H1 (cell line): ENCODE measurements at regions not wholly inside any gene's neighbourhood (a gene's known extent, or its start where the extent isn't known, plus 50 kb on each side); places are given as distances from the start of the nearest gene placed in this dataset.

Experiments used
- CTCF ChIA-PET: fragments of 300-600 bp; sonication (Branson Sonifier 250); formaldehyde crosslinking; loops from one replicate; lab custom pipeline; 2021; ENCODE audit not compliant: partially characterized antibody; lab: Charles Lee
- POLR2A ChIA-PET: fragments of 300-600 bp; sonication (Branson Sonifier 250); formaldehyde crosslinking; loops from one replicate; lab custom pipeline; 2021; ENCODE audit warnings: inconsistent platforms; ENCODE audit not compliant: partially characterized antibody; lab: Charles Lee
- DNase-seq, 2 experiments: peaks; one replicate each; pipeline versions ENCODE4 v3.0.0 to v3.0.0-alpha.2; 2010 to 2022; ENCODE audit warnings: low spot score in 2 of 2, low read depth in 1 of 2, mixed read lengths in 1 of 2
- FAIRE-seq: peaks from 2 replicates; lab custom pipeline; 2011; peaks lifted over from hg19 to GRCh38; lab: Jason Lieb, UNC
- H2AFZ ChIP-seq: 2 replicates; pipeline ENCODE4 v1.8.1; 2012; ENCODE audit warnings: low read length, inconsistent platforms
- H2AK5ac ChIP-seq: 2 replicates; pipeline ENCODE4 v1.6.1; 2013; ENCODE audit warnings: low read depth, low read length
- H2BK120ac ChIP-seq: replicated peaks from 2 replicates; pipeline ENCODE3; 2013; ENCODE audit warnings: low read depth, low read length, inconsistent platforms
- H2BK12ac ChIP-seq: 2 replicates; pipeline ENCODE4 v1.6.1; 2013; ENCODE audit warnings: low read depth, low read length
- H2BK15ac ChIP-seq: 2 replicates; pipeline ENCODE4 v1.6.1; 2013; ENCODE audit warnings: low read length
- H2BK20ac ChIP-seq: 2 replicates; pipeline ENCODE4 v1.6.1; 2013; ENCODE audit warnings: low read length
- H2BK5ac ChIP-seq: 2 replicates; pipeline ENCODE4 v1.6.1; 2013; ENCODE audit warnings: low read depth, low read length
- H3K14ac ChIP-seq: 2 replicates; pipeline ENCODE4 v1.6.1; 2013; ENCODE audit warnings: inconsistent platforms; ENCODE audit not compliant: insufficient read length
- H3K18ac ChIP-seq: 2 replicates; pipeline ENCODE4 v1.6.1; 2013; ENCODE audit warnings: low read length; ENCODE audit errors: extremely low read depth
- H3K23ac ChIP-seq: 2 replicates; pipeline ENCODE4 v1.6.1; 2013; ENCODE audit warnings: inconsistent platforms; ENCODE audit not compliant: insufficient read length
- H3K23me2 ChIP-seq: 2 replicates; pipeline ENCODE4 v1.6.1; 2013; ENCODE audit warnings: low read depth, low read length
- H3K27ac ChIP-seq: 2 replicates; pipeline ENCODE4 v1.6.1; 2011; ENCODE audit warnings: low read depth, low read length, inconsistent platforms
- H3K27me3 ChIP-seq, 4 experiments: replicated peaks in 1 of 4; 1 replicate in 1 of 4; 2 replicates in 3 of 4; pipeline versions ENCODE4 v1.6.1 to v1.8.1; 2011 to 2013; ENCODE audit warnings: low read length in 3 of 4, mild to moderate bottlenecking in 3 of 4, inconsistent platforms in 2 of 4, mixed read lengths in 2 of 4, moderate library complexity in 1 of 4; ENCODE audit not compliant: control insufficient read depth in 3 of 4, insufficient read depth in 3 of 4; ENCODE audit errors: extremely low read depth in 1 of 4
- H3K36me3 ChIP-seq, 4 experiments: 2 replicates each; pipeline versions ENCODE4 v1.6.1 to v1.8.1; 2011 to 2013; ENCODE audit warnings: mild to moderate bottlenecking in 4 of 4, low read length in 3 of 4, moderate library complexity in 2 of 4, control low read depth in 1 of 4, inconsistent platforms in 1 of 4; ENCODE audit not compliant: insufficient read depth in 4 of 4, control insufficient read depth in 2 of 4
- H3K4ac ChIP-seq: replicated peaks from 2 replicates; pipeline ENCODE3; 2013; ENCODE audit warnings: low read length, low read depth, mixed read lengths, inconsistent platforms; ENCODE audit not compliant: insufficient read length
- H3K4me1 ChIP-seq, 4 experiments: replicated peaks in 1 of 4; 1 replicate in 1 of 4; 2 replicates in 3 of 4; pipeline versions ENCODE4 v1.6.1 to v1.8.1; 2011 to 2013; ENCODE audit warnings: low read length in 3 of 4, inconsistent platforms in 2 of 4, mixed read lengths in 1 of 4; ENCODE audit not compliant: insufficient read depth in 4 of 4, control insufficient read depth in 3 of 4
- H3K4me2 ChIP-seq, 2 experiments: 2 replicates each; pipeline versions ENCODE4 v1.6.1 to v1.8.1; 2011 to 2013; ENCODE audit warnings: low read depth in 2 of 2, low read length in 2 of 2, control low read depth in 1 of 2, inconsistent platforms in 1 of 2, mild to moderate bottlenecking in 1 of 2; ENCODE audit not compliant: insufficient read depth in 1 of 2
- H3K4me3 ChIP-seq, 4 experiments: fragments of 200-600, 300-600 bp in 1 of 4; sonication (generic), shearing (Covaris generic), sonication (Bioruptor Twin) in 1 of 4; 2 replicates each; pipeline versions ENCODE4 v1.5.1 to v1.8.1; 2011 to 2016; ENCODE audit warnings: low read length in 4 of 4, low read depth in 3 of 4, control low read depth in 2 of 4, inconsistent platforms in 2 of 4, mild to moderate bottlenecking in 2 of 4, mixed read lengths in 1 of 4, moderate library complexity in 1 of 4; ENCODE audit not compliant: insufficient read depth in 2 of 4; ENCODE audit errors: extremely low read depth in 1 of 4
- H3K56ac ChIP-seq: replicated peaks from 2 replicates; pipeline ENCODE3; 2013; ENCODE audit warnings: low read depth, mild to moderate bottlenecking, mixed read lengths, low read length, inconsistent platforms; ENCODE audit not compliant: insufficient read length
- H3K79me1 ChIP-seq: 2 replicates; pipeline ENCODE4 v1.6.1; 2013; ENCODE audit warnings: low read depth, low read length, control low read depth
- H3K79me2 ChIP-seq, 2 experiments: 2 replicates each; pipeline versions ENCODE4 v1.6.1 to v1.8.1; 2012 to 2013; ENCODE audit warnings: low read length in 2 of 2, mild to moderate bottlenecking in 2 of 2, inconsistent platforms in 1 of 2; ENCODE audit not compliant: insufficient read depth in 2 of 2, control insufficient read depth in 1 of 2
- H3K9ac ChIP-seq, 4 experiments: replicated peaks in 1 of 4; 1 replicate in 1 of 4; 2 replicates in 3 of 4; pipeline versions ENCODE4 v1.6.1 to v1.8.1; 2011 to 2013; ENCODE audit warnings: low read depth in 3 of 4, low read length in 3 of 4, control low read depth in 2 of 4, mild to moderate bottlenecking in 2 of 4, moderate library complexity in 2 of 4, inconsistent platforms in 1 of 4; ENCODE audit errors: extremely low read depth in 1 of 4
- H3K9me3 ChIP-seq, 2 experiments: 2 replicates each; pipeline versions ENCODE4 v1.6.1 to v1.8.1; 2012 to 2013; ENCODE audit warnings: mild to moderate bottlenecking in 2 of 2, moderate library complexity in 2 of 2, control low read depth in 1 of 2, inconsistent platforms in 1 of 2, low read depth in 1 of 2, low read length in 1 of 2, mixed read lengths in 1 of 2; ENCODE audit not compliant: insufficient read depth in 2 of 2
- H4K20me1 ChIP-seq, 2 experiments: replicated peaks in 1 of 2; 2 replicates each; pipeline versions ENCODE3 to v1.8.1; 2011 to 2013; ENCODE audit warnings: inconsistent platforms in 2 of 2, low read length in 2 of 2, mild to moderate bottlenecking in 1 of 2; ENCODE audit not compliant: insufficient read depth in 2 of 2, control insufficient read depth in 1 of 2
- H4K5ac ChIP-seq: 2 replicates; pipeline ENCODE4 v1.6.1; 2013; ENCODE audit warnings: low read length, low read depth, mixed read lengths, inconsistent platforms; ENCODE audit not compliant: insufficient read length
- H4K8ac ChIP-seq: 2 replicates; pipeline ENCODE4 v1.8.0; 2013; ENCODE audit warnings: mild to moderate bottlenecking, moderate library complexity, low read length, inconsistent platforms; ENCODE audit not compliant: insufficient read depth; ENCODE audit errors: extremely low read depth
- H4K91ac ChIP-seq: replicated peaks from 2 replicates; pipeline ENCODE3; 2013; ENCODE audit warnings: low read length, mixed read lengths, inconsistent platforms; ENCODE audit not compliant: insufficient read length
- BACH1 ChIP-seq: IDR thresholded peaks from 2 replicates; pipeline ENCODE4 v1.6.1; 2012; ENCODE audit warnings: low read length, improper control_type of control experiment
- BCL11A ChIP-seq, 2 experiments: IDR thresholded peaks; one replicate each; pipeline ENCODE4 v1.6.1; 2011; ENCODE audit warnings: low read depth in 2 of 2, low read length in 2 of 2, mild to moderate bottlenecking in 2 of 2
- CTCF ChIP-seq, 3 experiments: IDR thresholded peaks; 1 replicate in 2 of 3; 2 replicates in 1 of 3; pipeline versions ENCODE4 v1.5.1 to v1.6.1; 2011; ENCODE audit warnings: low read length in 3 of 3, mild to moderate bottlenecking in 3 of 3, inconsistent platforms in 2 of 3, low read depth in 1 of 3, moderate library complexity in 1 of 3; ENCODE audit not compliant: insufficient read depth in 1 of 3; ENCODE audit errors: control extremely low read depth in 1 of 3
- GTF2F1 ChIP-seq: IDR thresholded peaks from 2 replicates; pipeline ENCODE4 v1.6.1; 2012; ENCODE audit warnings: low read depth, low read length, improper control_type of control experiment, borderline replicate concordance
- JUND ChIP-seq: IDR thresholded peaks from 2 replicates; pipeline ENCODE4 v1.6.1; 2011; ENCODE audit warnings: mild to moderate bottlenecking, improper control_type of control experiment, low read length
- NANOG ChIP-seq: IDR thresholded peaks from 2 replicates; pipeline ENCODE4 v1.6.1; 2011; ENCODE audit warnings: low read length, low read depth, mild to moderate bottlenecking, inconsistent platforms; ENCODE audit not compliant: insufficient read depth, poor library complexity, severe bottlenecking
- POLR2A ChIP-seq, 2 experiments: IDR thresholded peaks; 1 replicate in 1 of 2; 2 replicates in 1 of 2; pipeline ENCODE4 v1.6.1; 2011; ENCODE audit warnings: low read depth in 2 of 2, low read length in 2 of 2, mild to moderate bottlenecking in 2 of 2; ENCODE audit errors: control extremely low read depth in 1 of 2
- POU5F1 ChIP-seq: IDR thresholded peaks from 2 replicates; pipeline ENCODE4 v1.6.1; 2011; ENCODE audit warnings: low read depth, mild to moderate bottlenecking, low read length, moderate library complexity
- SAP30 ChIP-seq: fragments of 300-600 bp; sonication (generic); IDR thresholded peaks from 2 replicates; pipeline ENCODE4 v1.7.1; 2012; ENCODE audit warnings: low read length, moderate library complexity, mild to moderate bottlenecking, inconsistent platforms; ENCODE audit not compliant: insufficient read depth, insufficient replicate concordance
- SP1 ChIP-seq: IDR thresholded peaks from 2 replicates; pipeline ENCODE4 v1.6.1; 2011; ENCODE audit warnings: low read depth, low read length
- WGBS, 2 experiments: shearing (Covaris generic) in 1 of 2; methylation state at CpG; one replicate each; pipeline versions ENCODE4 v1.1.6 to v1.1.7; 2013 to 2015; ENCODE audit warnings: low lambda C conversion rate in 2 of 2, mixed read lengths in 2 of 2, inconsistent platforms in 1 of 2, low coverage in 1 of 2, missing lambda C conversion rate in 1 of 2; ENCODE audit not compliant: insufficient replicate concordance in 2 of 2, insufficient coverage in 1 of 2, insufficient read length in 1 of 2; ENCODE audit errors: extremely low coverage in 1 of 2, missing lambda C conversion rate in 1 of 2; 5-methylcytosine and 5-hydroxymethylcytosine counted together
- TF ChIP-seq, protein P1 (sequence below): IDR thresholded peaks from 2 replicates; pipeline ENCODE4 v1.6.1; 2012; ENCODE audit warnings: inconsistent platforms

- Histone ChIP-seq H2BK12ac (no peak overlapping the region), H3K9me3 (no peaks in the 10 kb centered on the region), H3K27ac (no peak overlapping the region), H3K4ac (no peak overlapping the region), H4K20me1 (no peaks in the 10 kb centered on the region), H3K18ac (no peak overlapping the region), H3K23me2 (no peaks in the 10 kb centered on the region), H3K4me3 (no peak overlapping the region), H3K4me1 (no peaks in the 10 kb centered on the region), H3K4me2 (no peak overlapping the region), H3K79me2 (no peaks in the 10 kb centered on the region), H2BK20ac (no peak overlapping the region), H3K9ac (no peak overlapping the region), H3K23ac (no peak overlapping the region), H2BK120ac (no peak overlapping the region), H4K8ac (no peak overlapping the region), H4K91ac (no peak overlapping the region), H3K56ac (no peak overlapping the region), H4K5ac (no peak overlapping the region), H3K36me3 (no peaks in the 10 kb centered on the region), H3K27me3 (no peaks in the 10 kb centered on the region), H2BK15ac (no peak overlapping the region), H3K14ac (no peak overlapping the region), H2AFZ (no peak overlapping the region), H2BK5ac (no peak overlapping the region), H3K79me1 (no peaks in the 10 kb centered on the region), H2AK5ac (no peak overlapping the region)
- FAIRE-seq (no peak), DNase-seq (no peak)
- ChIA-PET CTCF (interaction anchor here (0.9 kb wide), 1 partner anchor 11 kb away, joined by 3 read pairs; no protein-coding TSS in a partner anchor), POLR2A (interaction anchor here (0.6 kb wide), 1 partner anchor 130 kb away, joined by 3 read pairs; no protein-coding TSS in a partner anchor)
- 98% methylated on average over 8 of the region's 30 CpGs; no CpG with 5 or more reads in 1 of the 2 experiments for WGBS, 2 experiments
- no peak for TF ChIP-seq JUND
- TF ChIP-seq, protein P1, sequence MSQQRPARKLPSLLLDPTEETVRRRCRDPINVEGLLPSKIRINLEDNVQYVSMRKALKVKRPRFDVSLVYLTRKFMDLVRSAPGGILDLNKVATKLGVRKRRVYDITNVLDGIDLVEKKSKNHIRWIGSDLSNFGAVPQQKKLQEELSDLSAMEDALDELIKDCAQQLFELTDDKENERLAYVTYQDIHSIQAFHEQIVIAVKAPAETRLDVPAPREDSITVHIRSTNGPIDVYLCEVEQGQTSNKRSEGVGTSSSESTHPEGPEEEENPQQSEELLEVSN, result no peak
- no peak for TF ChIP-seq CTCF (IDR thresholded peaks at IDR 0.05; ENCODE audit: control extremely low read depth in 1 of 3, insufficient read depth in 1 of 3, low read depth in 1 of 3, low read length in 3 of 3)
- TF ChIP-seq BCL11A (IDR thresholded peaks at IDR 0.05; ENCODE audit: low read depth in 2 of 2, low read length in 2 of 2), result no peak
- no peak for TF ChIP-seq BACH1
- no peak for TF ChIP-seq NANOG
- TF ChIP-seq GTF2F1, result no peak
- TF ChIP-seq SAP30, result no peak
- no peak for TF ChIP-seq POU5F1
- TF ChIP-seq POLR2A (IDR thresholded peaks at IDR 0.05; ENCODE audit: control extremely low read depth in 1 of 2, low read depth in 2 of 2, low read length in 2 of 2), result no peak
- TF ChIP-seq SP1, result no peak
Observed at GRCh38 chrX:109875831-109876230, 127.1 kb upstream of the TMEM164 start.
